ENCODE measurements at regions not wholly inside any gene's neighbourhood (a gene's known extent, or its start where the extent isn't known, plus 50 kb on each side); places are given as distances from the start of the nearest gene placed in this dataset.

DNA sequence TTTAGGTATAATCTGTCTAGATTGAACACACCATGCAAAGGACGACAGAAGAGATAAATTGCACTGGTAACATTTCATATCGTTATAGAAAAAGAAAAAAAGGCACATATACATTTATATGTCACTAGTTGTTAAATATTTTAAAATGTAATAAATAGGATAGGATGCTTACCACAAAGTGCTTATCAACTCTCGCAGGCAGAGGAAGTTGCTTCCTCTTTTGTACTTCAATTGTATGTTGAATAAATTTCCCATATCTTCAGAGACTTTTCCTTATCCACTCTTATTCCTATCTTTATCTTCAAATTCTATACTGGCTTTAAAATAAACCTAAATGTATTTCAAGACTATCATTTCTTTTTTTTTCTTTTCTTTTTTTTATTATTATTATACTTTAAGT lies 163.3 kb upstream of the SPOCK3 start:
- Histone ChIP-seq H2BK15ac (ENCODE audit: low read length) (no peak overlapping the region), H3K4me3 (ENCODE audit: extremely low read depth in 1 of 4, insufficient read depth in 2 of 4, low read depth in 3 of 4, low read length in 4 of 4) (no peak overlapping the region), H3K27me3 (replicated peaks in 1 of 4; ENCODE audit: control insufficient read depth in 3 of 4, extremely low read depth in 1 of 4, insufficient read depth in 3 of 4, low read length in 3 of 4) (no peaks in the 10 kb centered on the region), H3K4me2 (ENCODE audit: insufficient read depth in 1 of 2, low read depth in 2 of 2, low read length in 2 of 2) (no peak overlapping the region), H3K79me2 (ENCODE audit: control insufficient read depth in 1 of 2, insufficient read depth in 2 of 2, low read length in 2 of 2) (no peaks in the 10 kb centered on the region), H3K4me1 (replicated peaks in 1 of 4; ENCODE audit: control insufficient read depth in 3 of 4, insufficient read depth in 4 of 4, low read length in 3 of 4) (no peaks in the 10 kb centered on the region), H3K9me3 (ENCODE audit: insufficient read depth in 2 of 2, low read depth in 1 of 2, low read length in 1 of 2) (no peaks in the 10 kb centered on the region), H3K27ac (ENCODE audit: low read depth, low read length) (no peak overlapping the region), H3K4ac (replicated peaks; ENCODE audit: insufficient read length, low read depth, low read length) (no peak overlapping the region), H3K56ac (replicated peaks; ENCODE audit: insufficient read length, low read depth, low read length) (no peak overlapping the region), H2BK12ac (ENCODE audit: low read depth, low read length) (no peak overlapping the region), H4K20me1 (replicated peaks in 1 of 2; ENCODE audit: control insufficient read depth in 1 of 2, insufficient read depth in 2 of 2, low read length in 2 of 2) (peaks cover 0 to 2% of the 10 kb centered on the region in 2 experiments), H2AFZ (ENCODE audit: low read length) (no peak overlapping the region), H4K8ac (ENCODE audit: extremely low read depth, insufficient read depth, low read length) (no peak overlapping the region), H4K5ac (ENCODE audit: insufficient read length, low read depth, low read length) (no peak overlapping the region), H3K9ac (replicated peaks in 1 of 4; ENCODE audit: extremely low read depth in 1 of 4, low read depth in 3 of 4, low read length in 3 of 4) (no peak overlapping the region), H4K91ac (replicated peaks; ENCODE audit: insufficient read length, low read length) (no peak overlapping the region), H3K23ac (ENCODE audit: insufficient read length) (no peak overlapping the region), H3K23me2 (ENCODE audit: low read depth, low read length) (no peaks in the 10 kb centered on the region), H2AK5ac (ENCODE audit: low read depth, low read length) (no peak overlapping the region), H3K79me1 (ENCODE audit: low read depth, low read length) (no peaks in the 10 kb centered on the region), H2BK120ac (replicated peaks; ENCODE audit: low read depth, low read length) (no peak overlapping the region), H2BK20ac (ENCODE audit: low read length) (no peak overlapping the region), H3K18ac (ENCODE audit: extremely low read depth, low read length) (no peak overlapping the region), H3K36me3 (ENCODE audit: control insufficient read depth in 2 of 4, insufficient read depth in 4 of 4, low read length in 3 of 4) (no peaks in the 10 kb centered on the region), H3K14ac (ENCODE audit: insufficient read length) (no peak overlapping the region), H2BK5ac (ENCODE audit: low read depth, low read length) (no peak overlapping the region)
- WGBS, 2 experiments (ENCODE audit: extremely low coverage in 1 of 2, insufficient coverage in 1 of 2, insufficient read length in 1 of 2, insufficient replicate concordance in 2 of 2, low coverage in 1 of 2, low lambda C conversion rate in 2 of 2, missing lambda C conversion rate in 1 of 2), result 90% methylated on average over 3 of the region's 3 CpGs; no CpG with 5 or more reads in 1 of the 2 experiments
- TF ChIP-seq KDM5A (IDR thresholded peaks at IDR 0.05; ENCODE audit: low read length) (no peak), TAF1 (IDR thresholded peaks at IDR 0.05; ENCODE audit: low read depth, low read length) (no peak), TAF7 (optimal IDR thresholded peaks at IDR 0.05; ENCODE audit: borderline replicate concordance, low read depth, low read length) (no peak), EP300 (IDR thresholded peaks at IDR 0.05; ENCODE audit: borderline replicate concordance in 1 of 2, low read depth in 2 of 2, low read length in 2 of 2) (no peak), SIRT6 (IDR thresholded peaks at IDR 0.05; ENCODE audit: low read length) (no peak), KDM4A (IDR thresholded peaks at IDR 0.05; ENCODE audit: low read depth, low read length, severe bottlenecking) (no peak)
- TF ChIP-seq, protein P1, sequence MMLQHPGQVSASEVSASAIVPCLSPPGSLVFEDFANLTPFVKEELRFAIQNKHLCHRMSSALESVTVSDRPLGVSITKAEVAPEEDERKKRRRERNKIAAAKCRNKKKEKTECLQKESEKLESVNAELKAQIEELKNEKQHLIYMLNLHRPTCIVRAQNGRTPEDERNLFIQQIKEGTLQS (IDR thresholded peaks at IDR 0.05; ENCODE audit: insufficient read depth, low read depth, low read length), result no peak
- FAIRE-seq, result no peak
- ChIA-PET CTCF (ENCODE audit: partially characterized antibody) (no interaction called here), POLR2A (ENCODE audit: partially characterized antibody) (no interaction called here)
- DNase-seq (ENCODE audit: low read depth in 1 of 2, low spot score in 2 of 2), result no peak
